ENCODE measurements at regions not wholly inside any gene's neighbourhood (a gene's known extent, or its start where the extent isn't known, plus 50 kb on each side); places are given as distances from the start of the nearest gene placed in this dataset.

GRCh38 chr6:164252291-164252690, 837.8 kb downstream of the QKI start:
- TF ChIP-seq, protein P1, sequence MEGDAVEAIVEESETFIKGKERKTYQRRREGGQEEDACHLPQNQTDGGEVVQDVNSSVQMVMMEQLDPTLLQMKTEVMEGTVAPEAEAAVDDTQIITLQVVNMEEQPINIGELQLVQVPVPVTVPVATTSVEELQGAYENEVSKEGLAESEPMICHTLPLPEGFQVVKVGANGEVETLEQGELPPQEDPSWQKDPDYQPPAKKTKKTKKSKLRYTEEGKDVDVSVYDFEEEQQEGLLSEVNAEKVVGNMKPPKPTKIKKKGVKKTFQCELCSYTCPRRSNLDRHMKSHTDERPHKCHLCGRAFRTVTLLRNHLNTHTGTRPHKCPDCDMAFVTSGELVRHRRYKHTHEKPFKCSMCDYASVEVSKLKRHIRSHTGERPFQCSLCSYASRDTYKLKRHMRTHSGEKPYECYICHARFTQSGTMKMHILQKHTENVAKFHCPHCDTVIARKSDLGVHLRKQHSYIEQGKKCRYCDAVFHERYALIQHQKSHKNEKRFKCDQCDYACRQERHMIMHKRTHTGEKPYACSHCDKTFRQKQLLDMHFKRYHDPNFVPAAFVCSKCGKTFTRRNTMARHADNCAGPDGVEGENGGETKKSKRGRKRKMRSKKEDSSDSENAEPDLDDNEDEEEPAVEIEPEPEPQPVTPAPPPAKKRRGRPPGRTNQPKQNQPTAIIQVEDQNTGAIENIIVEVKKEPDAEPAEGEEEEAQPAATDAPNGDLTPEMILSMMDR (IDR thresholded peaks at IDR 0.05; ENCODE audit: control extremely low read depth, extremely low read depth, low read depth, missing control alignments): no peak
- CTCF ChIA-PET: no interaction called here
- POLR2A ChIA-PET: no interaction called here
- no peak for DNase-seq (ENCODE audit: extremely low spot score)

- no peak for DNase-seq (ENCODE audit: extremely low spot score)
- TF ChIP-seq, protein P1 (IDR thresholded peaks at IDR 0.05; ENCODE audit: control extremely low read depth, extremely low read depth, low read depth, missing control alignments): no peak
- POLR2A ChIA-PET: no interaction called here
- CTCF ChIA-PET: no interaction called here
Observed at GRCh38 chr6:164247106-164247505, 832.6 kb downstream of the QKI start.

DNA sequence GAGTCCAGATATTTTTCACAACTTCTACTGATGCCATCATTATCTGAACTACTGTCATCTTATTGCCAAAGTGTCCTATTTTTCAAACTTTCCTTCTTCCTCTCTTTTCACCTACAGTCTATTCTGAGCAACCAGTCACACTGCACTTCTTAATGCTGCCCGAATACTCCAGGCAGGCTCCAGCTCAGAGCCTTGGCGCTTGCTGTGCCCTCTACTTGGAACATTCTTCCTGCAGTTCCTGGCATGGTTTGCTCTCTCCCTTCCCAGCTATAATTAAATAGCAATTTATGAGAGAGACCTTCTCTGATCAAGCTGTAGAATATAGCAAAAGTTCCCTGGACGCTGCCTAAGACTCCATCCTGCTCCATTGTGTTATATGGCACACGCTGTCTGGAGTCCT, 831.6 kb downstream of the QKI start:
- DNase-seq (ENCODE audit: extremely low spot score): no peak
- TF ChIP-seq, protein P1 (IDR thresholded peaks at IDR 0.05; ENCODE audit: control extremely low read depth, extremely low read depth, low read depth, missing control alignments): no peak
- ChIA-PET CTCF (no interaction called here), POLR2A (no interaction called here)

- ChIA-PET CTCF (interaction anchor here (1.4 kb wide), 1 partner anchor 12 kb away, joined by 3 read pairs; no protein-coding TSS in a partner anchor), POLR2A (no interaction called here)
- TF ChIP-seq, protein P1 (IDR thresholded peaks at IDR 0.05; ENCODE audit: control extremely low read depth, extremely low read depth, low read depth, missing control alignments): no peak
- no peak for DNase-seq (ENCODE audit: extremely low spot score)
Observed at GRCh38 chr6:164243949-164244348, 829.4 kb downstream of the QKI start.

DNA sequence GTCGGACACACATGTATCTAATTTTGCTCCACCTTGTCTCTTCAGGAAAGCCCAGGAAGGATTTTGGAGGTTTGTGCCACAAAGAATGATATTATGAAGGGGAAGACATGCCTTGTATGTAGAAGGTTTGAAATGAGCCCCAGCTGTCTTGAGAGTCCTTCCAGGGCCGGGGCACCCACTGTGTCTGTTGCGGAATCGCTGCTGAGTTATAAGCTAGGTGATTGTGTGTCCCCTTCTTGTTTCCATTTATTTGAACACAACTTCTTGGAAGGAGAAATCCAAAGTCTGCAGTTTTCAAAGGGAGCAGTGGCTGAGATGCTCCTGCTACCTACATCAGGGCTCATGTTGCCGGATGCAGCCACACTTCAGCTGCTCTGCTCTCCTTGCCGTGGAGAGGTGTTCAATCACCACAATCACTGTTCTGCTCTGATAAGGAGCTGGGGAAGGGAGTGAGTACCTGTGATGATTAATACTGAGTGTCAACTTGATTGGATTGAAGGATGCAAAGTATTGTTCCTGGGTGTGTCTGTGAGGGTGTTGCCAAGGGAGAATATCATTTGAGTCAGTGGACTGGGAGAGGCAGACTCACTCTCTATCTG, 828.6 kb downstream of the QKI start:
- CTCF ChIA-PET: interaction anchor here (1.4 kb wide), 1 partner anchor 11 kb away, joined by 3 read pairs; no protein-coding TSS in a partner anchor
- POLR2A ChIA-PET: no interaction called here
- no peak for DNase-seq (ENCODE audit: extremely low spot score)
- TF ChIP-seq, protein P1 (IDR thresholded peaks at IDR 0.05; ENCODE audit: control extremely low read depth, extremely low read depth, low read depth, missing control alignments): no peak

GRCh38 chr6:164230804-164231203, 816.3 kb downstream of the QKI start:
- ChIA-PET CTCF (interaction anchor here (0.8 to 1.1 kb wide), 2 partner anchors 15 to 20 kb away, joined by 3 read pairs; no protein-coding TSS in a partner anchor), POLR2A (no interaction called here)
- no peak for DNase-seq (ENCODE audit: extremely low spot score)
- TF ChIP-seq, protein P1 (IDR thresholded peaks at IDR 0.05; ENCODE audit: control extremely low read depth, extremely low read depth, low read depth, missing control alignments): no peak

Measured in GM10248 (cell line).